ENCODE measurements at regions not wholly inside any gene's neighbourhood (a gene's known extent, or its start where the extent isn't known, plus 50 kb on each side); places are given as distances from the start of the nearest gene placed in this dataset.
"Not testable (repeated sequence)": the region's sequence is repeated elsewhere in the genome, so short reads cannot be mapped to it uniquely, and the experiment has no call there.

DNA sequence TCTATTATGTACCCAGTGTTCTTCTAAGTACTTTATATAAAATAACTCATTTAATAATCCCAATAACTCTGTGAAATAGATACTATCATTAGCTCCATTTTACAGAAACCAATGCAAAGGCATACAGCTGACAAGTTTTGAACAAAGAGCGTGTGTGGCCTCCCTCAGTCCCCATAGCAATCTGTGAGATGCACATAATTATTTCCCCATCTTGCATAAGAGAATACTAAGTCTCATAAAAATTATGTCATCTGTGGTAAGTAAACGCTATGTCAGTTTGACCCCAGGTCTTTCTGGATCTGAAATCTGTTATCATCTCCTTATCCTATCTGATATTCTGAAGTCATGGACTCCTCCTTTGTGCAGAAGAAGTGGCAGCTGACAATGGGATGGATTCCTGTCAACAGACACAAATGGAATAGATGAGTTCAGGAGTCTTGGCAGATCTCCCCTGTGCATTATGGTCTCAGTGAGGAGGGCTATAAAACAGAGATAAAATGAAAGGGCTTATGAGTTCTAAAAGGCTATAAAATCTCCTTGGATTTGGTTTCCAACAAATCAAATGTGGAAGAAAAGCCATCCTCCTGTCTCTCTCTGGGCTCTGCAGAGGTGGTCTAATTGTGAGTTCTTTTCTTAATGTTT, 162.5 kb upstream of the TLE4 start:
- Histone ChIP-seq H3K4me3 (no peak overlapping the region), H3K27ac (no peak overlapping the region)

DNA sequence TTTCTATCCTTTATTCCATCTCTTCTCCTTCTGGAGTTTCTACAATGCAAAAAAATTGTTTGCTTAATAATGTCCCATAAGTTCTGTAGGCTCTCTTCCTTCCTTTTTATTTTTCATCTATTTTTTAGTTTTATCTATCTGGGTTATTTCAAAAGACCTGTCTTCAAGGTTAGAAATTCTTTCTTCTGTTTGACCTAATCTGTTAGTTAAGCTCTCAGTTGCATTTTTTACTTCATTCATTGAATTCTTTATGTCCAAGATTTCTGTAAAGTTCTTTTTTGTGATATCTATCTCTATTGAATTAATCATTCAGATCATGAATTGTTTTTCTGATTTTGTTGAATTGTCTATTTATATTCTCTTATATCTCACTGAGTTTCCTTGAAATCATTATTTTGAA, 145.9 kb upstream of the TLE4 start:
- H3K27ac ChIP-seq = no peak overlapping the region
- no peak overlapping the region for H3K4me3 ChIP-seq

DNA sequence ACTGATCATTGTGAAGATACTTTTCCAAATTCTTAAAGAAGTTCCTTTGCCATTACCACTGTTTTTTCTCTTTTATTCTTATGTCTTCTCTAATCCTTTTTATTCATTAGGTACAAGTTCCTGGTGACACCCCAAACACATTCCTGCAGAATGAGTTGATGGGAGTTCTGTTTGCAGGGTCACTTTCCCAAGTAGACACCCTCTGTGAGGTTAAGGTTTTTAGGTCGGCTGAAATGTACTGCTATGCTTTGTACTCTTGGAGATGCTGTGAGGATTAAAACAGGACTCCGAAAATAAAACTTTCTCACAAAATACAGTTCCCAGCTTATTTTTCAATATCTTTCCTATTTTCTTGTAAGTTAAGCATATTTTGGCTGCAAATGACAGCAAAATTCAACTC, 143.3 kb upstream of the TLE4 start:
- no peak overlapping the region for H3K4me3 ChIP-seq

DNA sequence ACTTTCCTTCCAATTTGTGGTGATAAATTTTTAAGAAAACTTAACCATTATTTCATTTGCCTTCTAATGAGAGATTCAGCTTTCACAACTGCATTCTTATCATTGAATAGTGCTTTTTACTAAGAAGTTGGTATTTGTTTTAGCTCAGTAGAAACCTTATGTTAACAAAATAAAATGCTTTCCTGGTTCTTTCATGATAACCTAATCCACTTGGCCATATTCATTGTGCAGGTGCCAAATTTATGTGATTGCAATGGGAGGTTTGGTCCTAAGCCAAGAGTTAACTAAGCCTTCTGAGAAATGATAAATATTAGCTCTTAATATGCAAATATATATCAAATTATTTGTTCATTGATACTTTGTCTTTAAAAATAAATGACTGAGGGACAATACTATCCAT, 141.1 kb upstream of the TLE4 start:
- no peak overlapping the region for H3K27ac ChIP-seq
- H3K4me3 ChIP-seq = no peak overlapping the region

More for the DNA sequence above, 143.3 kb upstream of the TLE4 start:
- no peak overlapping the region for H3K27ac ChIP-seq

DNA sequence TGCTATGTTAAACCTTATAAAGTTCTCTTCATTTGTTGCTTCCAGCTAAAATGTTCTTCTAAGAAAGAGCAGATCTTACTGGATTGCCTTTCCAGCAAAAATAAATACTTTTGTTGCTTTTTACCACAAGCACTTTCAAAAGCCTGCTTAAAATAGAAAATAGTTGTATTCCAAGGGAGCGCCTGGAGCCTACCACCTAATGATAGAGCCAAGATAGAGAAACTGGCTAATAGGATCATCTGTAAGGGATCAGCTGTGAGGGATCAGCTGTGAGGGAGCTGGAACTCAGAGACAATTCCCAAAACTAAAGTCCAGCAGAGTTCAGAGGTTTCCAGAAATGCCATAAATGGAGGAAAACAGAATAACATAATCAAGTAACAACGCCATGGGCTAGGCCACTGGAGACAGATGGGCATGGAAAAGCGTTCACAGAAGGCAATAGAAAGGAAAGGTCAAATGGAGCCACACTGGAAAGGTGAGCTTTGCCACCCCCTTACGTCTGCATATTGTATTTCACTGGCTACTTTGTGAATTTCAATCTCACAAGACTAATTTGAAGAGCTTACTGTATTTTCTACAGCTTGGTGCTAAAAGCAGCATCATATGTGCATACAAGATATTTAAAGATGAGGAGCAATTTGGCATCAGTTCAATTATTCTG, 140.6 kb upstream of the TLE4 start:
- no peak overlapping the region for H3K4me3 ChIP-seq
- no peak overlapping the region for H3K27ac ChIP-seq

DNA sequence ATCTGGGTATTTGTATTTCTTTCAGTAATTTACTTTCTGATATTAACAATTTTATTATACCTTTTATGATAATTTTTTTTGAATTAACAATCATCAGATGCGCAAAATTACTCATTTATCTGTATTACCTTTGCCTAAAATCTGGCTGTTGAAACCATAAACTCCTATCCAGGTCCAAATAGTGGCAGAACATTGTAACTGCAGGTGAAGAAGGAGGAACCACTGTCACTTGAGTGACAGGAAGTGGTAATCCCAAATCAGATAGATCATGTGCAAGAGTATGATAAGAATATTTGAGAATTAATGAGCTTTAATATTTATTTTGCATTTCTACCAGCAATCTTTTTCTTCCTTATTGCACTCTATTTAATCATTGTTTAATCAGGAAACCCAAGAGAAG, 139.3 kb upstream of the TLE4 start:
- no peak overlapping the region for H3K27ac ChIP-seq

DNA sequence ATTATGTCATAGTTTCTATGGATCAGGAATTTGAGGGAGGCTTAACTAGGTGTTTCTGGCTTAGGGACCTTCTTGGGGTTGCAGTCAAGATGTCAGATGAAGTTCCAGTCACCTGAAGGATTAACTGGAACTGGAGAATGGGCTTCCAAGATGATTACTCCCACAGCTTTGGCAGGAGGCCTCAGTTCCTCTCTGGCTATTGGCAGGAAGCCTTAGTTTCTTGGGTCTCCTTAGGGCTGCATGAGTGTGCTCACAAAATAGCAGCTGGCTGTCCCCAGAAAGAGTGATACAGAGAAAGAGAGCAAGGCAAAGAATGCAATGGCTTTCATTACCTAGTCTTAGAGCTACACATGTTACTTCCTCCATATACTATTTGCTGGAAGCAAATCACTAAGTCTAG, 138.1 kb upstream of the TLE4 start:
- H3K4me3 ChIP-seq = no peak overlapping the region
- no peak overlapping the region for H3K27ac ChIP-seq

More for the DNA sequence above, 139.3 kb upstream of the TLE4 start:
- no peak overlapping the region for H3K4me3 ChIP-seq

DNA sequence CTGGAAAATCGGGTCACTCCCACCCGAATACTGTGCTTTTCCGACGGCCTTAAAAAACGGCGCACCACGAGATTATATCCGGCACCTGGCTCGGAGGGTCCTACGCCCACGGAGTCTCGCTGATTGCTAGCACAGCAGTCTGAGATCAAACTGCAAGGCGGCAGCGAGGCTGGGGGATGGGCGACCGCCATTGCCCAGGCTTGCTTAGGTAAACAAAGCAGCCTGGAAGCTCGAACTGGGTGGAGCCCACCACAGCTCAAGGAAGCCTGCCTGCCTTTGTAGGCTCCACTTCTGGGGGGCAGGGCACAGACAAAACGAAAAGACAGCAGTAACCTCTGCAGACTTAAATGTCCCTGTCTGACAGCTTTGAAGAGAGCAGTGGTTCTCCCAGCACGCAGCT, 132.5 kb upstream of the TLE4 start:
- H3K27ac ChIP-seq = not testable (repeated sequence)
- peak overlapping the region in 2 of 7 experiments; percentile 7 to 15 for H3K4me3 ChIP-seq

DNA sequence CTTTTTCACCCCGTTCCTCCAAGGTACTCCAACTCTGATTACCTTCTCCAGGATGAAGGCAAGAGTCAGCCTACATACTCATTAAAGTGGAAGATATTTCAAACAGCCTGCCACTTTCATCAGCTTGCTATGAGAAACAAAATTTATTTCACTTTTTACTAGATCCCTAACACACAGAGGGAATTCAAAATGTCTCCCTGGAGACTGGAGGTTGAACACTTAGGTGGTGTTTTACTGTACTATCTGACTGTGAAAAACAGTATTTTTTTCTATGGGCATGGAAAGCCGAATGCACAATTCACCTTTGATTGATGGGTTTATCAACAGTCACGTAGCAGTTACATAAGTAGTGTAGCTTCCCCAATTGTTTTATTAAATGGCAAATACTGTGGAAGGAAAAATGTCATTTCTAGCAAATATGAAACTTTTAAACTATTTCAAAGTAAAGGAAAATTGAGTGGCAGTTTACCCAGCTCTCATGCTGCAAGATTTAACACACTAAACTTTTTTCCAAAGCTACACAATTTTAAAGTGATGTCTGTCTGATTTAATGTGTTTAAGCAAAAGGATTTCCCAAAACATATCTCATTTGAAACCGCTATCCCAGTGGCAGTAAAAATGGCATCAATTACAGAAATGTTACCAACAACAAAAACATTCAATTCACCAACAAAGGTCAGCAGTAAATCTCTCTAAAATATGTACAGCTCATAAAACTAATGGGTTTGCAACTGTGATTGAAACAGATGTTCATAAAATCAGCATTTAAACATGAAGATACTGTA, 125.0 kb upstream of the TLE4 start:
- H3K27ac ChIP-seq = no peak overlapping the region
- H3K4me3 ChIP-seq = no peak overlapping the region

DNA sequence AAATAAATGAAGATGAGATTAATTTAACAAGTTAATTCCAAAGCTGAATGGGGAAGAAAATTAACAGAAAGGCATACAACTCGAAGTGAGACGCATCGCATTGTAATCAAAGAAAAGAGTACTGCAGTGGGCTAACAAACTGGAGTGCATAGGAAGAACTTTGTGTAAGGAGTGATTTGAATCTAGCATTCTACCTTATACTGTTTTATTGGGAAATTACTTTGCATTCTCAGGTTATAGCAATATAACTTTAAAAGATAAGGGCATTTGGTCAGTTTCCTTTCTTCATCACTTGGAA, 124.5 kb upstream of the TLE4 start:
- no peak overlapping the region for H3K4me3 ChIP-seq
- H3K27ac ChIP-seq = no peak overlapping the region

DNA sequence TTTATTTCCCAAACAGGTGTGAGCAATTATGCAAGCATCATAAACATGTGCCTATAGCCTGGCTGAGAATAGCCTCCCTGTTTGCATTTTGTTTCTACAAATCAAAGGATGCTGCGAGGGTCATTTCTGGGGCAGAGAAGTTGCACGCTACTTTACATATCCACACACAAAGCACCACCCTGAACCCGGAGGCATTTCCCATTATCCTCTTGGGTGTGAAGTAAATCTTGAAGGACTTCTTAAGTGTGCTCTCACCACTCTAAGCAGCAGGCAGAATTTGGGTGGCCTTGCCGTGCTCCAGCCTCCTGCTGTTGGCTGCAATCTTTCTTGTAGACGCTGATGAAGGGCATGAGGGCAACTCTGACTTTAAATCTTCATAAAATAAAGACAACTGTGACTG, 124.0 kb upstream of the TLE4 start:
- no peak overlapping the region for H3K27ac ChIP-seq
- no peak overlapping the region for H3K4me3 ChIP-seq

DNA sequence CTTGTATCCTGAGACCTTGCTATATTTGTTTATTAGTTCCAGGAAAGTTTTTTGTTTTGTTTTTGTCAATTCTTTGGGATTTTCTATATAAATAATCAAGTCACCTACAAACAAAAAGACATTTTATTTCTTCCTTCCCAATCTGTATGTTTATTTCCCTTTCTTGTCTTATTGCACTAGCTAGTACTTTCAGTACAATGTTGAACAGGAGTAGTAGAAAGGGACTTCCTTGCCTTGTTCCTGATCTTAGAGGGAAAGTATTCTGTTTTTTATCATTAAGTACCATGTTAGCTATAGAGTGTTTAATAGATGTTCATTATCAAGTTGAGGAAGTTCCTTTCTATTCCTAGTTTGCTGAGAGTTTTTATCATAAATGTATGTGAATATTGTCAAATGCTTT, 119.5 kb upstream of the TLE4 start:
- Histone ChIP-seq H3K4me3 (no peak overlapping the region), H3K27ac (no peak overlapping the region)

DNA sequence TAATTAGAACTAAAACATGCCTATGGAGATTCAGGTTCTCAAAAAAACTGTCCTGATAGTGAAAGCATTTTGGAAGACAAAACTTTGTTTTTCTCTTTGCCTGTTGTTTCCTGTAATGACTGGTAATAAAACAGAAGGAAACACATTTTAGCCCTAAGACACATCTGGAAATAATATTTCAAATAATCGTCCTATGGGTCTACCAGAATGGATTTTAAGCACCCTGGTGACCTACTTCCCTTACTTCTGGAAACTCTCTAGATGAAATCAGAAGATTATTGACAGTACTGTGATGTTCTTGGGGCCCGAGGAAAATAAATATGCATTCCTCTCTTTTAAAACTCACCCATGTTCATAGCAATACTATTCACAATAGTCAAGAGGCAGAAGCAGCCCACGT, 110.1 kb upstream of the TLE4 start:
- H3K4me3 ChIP-seq = no peak overlapping the region
- H3K27ac ChIP-seq = no peak overlapping the region

DNA sequence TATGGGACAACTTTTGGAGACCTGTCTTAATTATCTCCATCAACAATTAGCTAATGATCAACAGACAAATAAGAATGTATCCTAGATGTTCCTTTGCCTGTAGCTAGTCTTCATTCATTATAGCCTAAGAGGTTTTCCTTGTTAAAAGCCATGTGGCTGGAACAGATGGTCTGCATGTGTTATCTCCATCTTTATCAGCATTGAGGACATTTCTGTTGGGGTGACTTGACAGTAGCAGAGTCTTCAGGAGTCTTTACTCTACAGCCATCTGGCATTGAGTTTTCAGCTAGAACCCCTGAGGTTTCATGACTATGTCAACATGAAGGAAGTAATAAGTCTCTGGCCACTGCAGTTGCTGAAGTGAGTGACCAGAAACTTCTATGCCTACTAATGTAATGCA, 106.6 kb upstream of the TLE4 start:
- Histone ChIP-seq H3K4me3 (no peak overlapping the region), H3K27ac (no peak overlapping the region)

DNA sequence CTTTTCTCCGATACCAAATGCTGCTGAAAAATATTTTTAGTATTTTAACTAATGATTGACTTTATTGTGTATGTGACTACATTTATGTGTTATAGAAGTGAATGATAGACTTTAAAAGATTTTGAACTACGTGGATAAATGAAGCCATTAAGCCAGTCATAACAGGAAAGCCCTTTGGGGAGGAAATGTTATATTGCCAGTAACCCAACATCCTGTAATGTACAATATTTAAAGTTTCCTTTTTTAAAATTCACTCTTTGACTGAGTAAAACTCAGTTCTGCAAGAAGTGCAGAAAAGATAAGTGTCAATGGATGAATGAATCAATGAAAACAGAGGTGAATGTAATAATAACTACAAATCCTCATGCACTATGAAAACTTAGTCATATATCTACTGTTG, 102.6 kb upstream of the TLE4 start:
- H3K27ac ChIP-seq = no peak overlapping the region

DNA sequence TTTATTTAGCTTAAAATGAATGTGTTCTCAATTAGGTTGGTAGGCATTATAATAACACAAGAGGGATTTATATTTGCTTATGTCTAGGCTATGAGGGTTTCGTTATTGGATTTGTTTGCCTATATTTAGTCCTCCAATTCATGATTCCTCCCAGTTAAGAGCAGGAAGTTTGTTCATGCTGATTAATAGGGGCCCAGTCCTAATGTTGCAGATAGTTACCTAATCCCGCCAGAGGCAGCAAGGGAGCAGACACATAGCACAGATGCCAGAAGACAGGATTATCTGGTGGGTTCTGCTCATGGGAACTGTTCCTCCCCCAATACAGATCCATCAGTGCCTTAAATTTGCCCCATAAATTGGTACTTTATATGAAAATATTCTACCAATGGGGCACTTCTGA, 100.8 kb upstream of the TLE4 start:
- H3K4me3 ChIP-seq = no peak overlapping the region
- H3K27ac ChIP-seq = no peak overlapping the region

More for the DNA sequence above, 102.6 kb upstream of the TLE4 start:
- no peak overlapping the region for H3K4me3 ChIP-seq

DNA sequence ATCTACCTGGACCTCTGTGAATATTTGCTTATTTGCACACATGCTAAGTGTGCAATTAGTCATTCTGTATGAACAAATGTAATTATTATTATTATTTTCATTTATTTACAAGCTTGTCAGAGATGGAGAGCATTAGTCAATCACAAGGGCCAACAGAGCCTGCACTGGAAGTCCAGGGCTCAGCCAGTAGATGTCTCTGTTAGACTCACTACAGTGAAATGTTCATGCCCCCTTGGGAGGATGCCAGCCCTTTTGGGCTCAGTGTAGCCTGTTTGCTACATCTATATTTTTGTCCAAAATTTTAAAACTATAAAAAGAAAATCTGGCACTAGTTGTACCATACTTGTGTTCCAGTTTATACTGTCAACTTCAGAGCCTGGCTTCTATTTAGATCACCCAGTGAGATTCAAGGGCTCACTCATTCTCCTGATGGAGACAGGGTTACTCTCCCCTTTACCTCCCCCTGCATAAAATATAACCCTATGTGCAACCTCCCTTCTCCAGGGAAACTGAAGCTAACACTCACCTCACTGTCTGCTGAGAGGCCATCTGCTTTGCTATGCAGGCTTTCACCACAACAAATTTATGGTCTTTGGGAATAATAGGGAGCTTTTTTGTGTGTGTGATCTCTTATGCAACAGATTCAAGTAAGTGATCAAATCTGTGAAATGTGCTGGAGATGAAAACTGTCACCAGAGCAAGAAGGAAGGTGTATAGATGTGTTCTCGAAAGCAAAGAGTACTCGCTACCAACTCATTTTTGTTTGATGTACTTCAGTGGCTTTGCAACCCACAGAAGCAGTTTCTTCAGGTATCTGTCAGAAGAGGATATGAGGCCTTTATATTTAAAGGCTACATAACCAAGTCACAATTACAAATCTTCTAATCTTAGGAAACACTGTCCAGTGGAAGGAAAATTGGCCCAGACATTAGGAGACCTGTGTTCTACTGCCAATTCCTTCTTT, 99.9 kb upstream of the TLE4 start:
- Histone ChIP-seq H3K27ac (no peak overlapping the region), H3K4me3 (no peak overlapping the region)

DNA sequence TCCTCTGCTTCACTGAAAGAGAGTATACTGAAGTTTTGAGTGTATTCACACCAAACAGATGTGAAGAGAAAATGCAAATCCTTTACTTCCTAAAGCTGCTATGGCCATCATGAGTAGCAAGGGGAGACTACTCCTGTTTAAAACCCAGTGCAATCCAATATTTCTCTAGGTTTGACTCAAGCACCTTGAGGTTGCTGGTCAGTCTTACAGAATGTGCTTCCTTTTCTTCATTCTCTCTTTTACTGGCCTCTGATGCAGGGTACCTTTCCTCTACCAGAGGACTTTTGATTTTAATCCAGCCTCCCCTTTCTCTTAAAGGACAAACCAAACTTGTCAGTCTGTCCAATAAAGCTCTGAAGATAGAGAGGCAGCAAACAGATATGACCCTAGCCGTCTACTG, 98.1 kb upstream of the TLE4 start:
- Histone ChIP-seq H3K4me3 (no peak overlapping the region), H3K27ac (no peak overlapping the region)

DNA sequence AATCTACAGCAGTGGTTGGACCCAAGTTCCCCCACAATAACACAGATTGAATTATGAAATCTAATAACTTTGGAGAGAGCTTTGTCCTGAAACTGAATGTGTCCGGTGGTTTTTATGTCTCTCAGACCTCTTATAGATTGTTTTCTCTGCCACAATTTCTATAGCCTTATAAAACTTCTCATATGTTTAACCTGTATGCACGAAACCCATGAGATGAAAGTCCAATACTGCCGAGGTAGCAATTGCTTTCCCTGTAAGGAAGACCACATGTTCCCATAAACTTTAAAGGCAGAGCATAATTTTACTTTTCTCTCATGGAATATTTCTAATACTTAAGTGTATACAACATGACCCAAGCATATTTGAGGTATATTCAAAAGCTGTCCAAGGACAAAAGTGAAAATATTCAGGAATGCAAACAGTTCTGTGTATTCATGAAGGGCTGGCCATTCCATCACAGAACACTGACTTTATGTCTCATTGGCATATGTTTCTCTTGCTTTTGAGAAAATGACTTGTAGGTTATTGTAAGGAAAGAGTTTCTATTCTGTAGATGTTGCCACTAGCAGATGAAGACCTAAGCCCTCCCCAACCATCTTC, 94.4 kb upstream of the TLE4 start:
- peak overlapping the region in 1 of 21 experiments; percentile 4 for H3K27ac ChIP-seq
- no peak overlapping the region for H3K4me3 ChIP-seq

Data from skin epidermis (tissue), 12 donors.